GM20000 (cell line): ENCODE measurements at regions not wholly inside any gene's neighbourhood (a gene's known extent, or its start where the extent isn't known, plus 50 kb on each side); places are given as distances from the start of the nearest gene placed in this dataset.

Source experiments
- DNase-seq: peaks from one replicate; pipeline ENCODE4 v3.0.0; 2012; ENCODE audit warnings: low spot score
- CTCF ChIP-seq: IDR thresholded peaks from 2 replicates; pipeline ENCODE4 v1.5.1; 2012; ENCODE audit warnings: mild to moderate bottlenecking, control low read depth; ENCODE audit errors: extremely low read depth, missing control alignments

- DNase-seq, result no peak
- TF ChIP-seq CTCF, result no peak
These were observed 124.0 kb upstream of the MAFB start for GRCh38 chr20:40813029-40813431.

GRCh38 chr20:40813708-40814630 is 124.9 kb upstream of the MAFB start:
- DNase-seq, result no peak
- TF ChIP-seq CTCF, result no peak

GRCh38 chr20:40814631-40814960 is 125.6 kb upstream of the MAFB start:
- TF ChIP-seq CTCF, result no peak
- DNase-seq, result no peak

- no peak for DNase-seq
- TF ChIP-seq CTCF, result no peak
These were observed 126.4 kb upstream of the MAFB start for GRCh38 chr20:40815156-40816038.

- DNase-seq, result no peak
- no peak for TF ChIP-seq CTCF
These were observed 127.0 kb upstream of the MAFB start for GRCh38 chr20:40816039-40816352.

GRCh38 chr20:40821429-40821828 is 132.4 kb upstream of the MAFB start:
- no peak for DNase-seq
- TF ChIP-seq CTCF, result no peak

GRCh38 chr20:40826699-40827098 is 137.7 kb upstream of the MAFB start:
- TF ChIP-seq CTCF, result no peak

More at GRCh38 chr20:40826699-40827098, 137.7 kb upstream of the MAFB start:
- no peak for DNase-seq
